Right hindlimb (tissue), 1 donor: ENCODE measurements at regions not wholly inside any gene's neighbourhood (a gene's known extent, or its start where the extent isn't known, plus 50 kb on each side); places are given as distances from the start of the nearest gene placed in this dataset.
A peak's percentile ranks its signal among the peaks of the same experiment; 100 is the strongest.

Experiments used
- DNase-seq: peaks from one replicate; pipeline ENCODE4 v3.0.0-alpha.2; 2018

- DNase-seq: no peak
Observed at GRCh38 chr2:5921081-5921642, 229.0 kb downstream of the SOX11 start.

- DNase-seq: no peak
Observed at GRCh38 chr2:5923957-5924945, 232.1 kb downstream of the SOX11 start.

- DNase-seq: no peak
Observed at GRCh38 chr2:5925604-5926003, 233.4 kb downstream of the SOX11 start.

GRCh38 chr2:5926871-5927512 lies 234.8 kb downstream of the SOX11 start:
- DNase-seq: no peak

- peak; percentile 50 for DNase-seq
Observed at GRCh38 chr2:5932556-5933469, 240.6 kb downstream of the SOX11 start.

- DNase-seq: no peak
Observed at GRCh38 chr2:5933669-5934068, 241.5 kb downstream of the SOX11 start.

- DNase-seq: no peak
Observed at GRCh38 chr2:5937321-5937720, 245.1 kb downstream of the SOX11 start.

GRCh38 chr2:5937851-5938565 lies 245.8 kb downstream of the SOX11 start:
- DNase-seq: no peak

GRCh38 chr2:5938566-5938896 lies 246.3 kb downstream of the SOX11 start:
- no peak for DNase-seq

- no peak for DNase-seq
Observed at GRCh38 chr2:5939553-5939952, 247.4 kb downstream of the SOX11 start.

GRCh38 chr2:5940596-5941535 lies 248.7 kb downstream of the SOX11 start:
- DNase-seq: no peak

- DNase-seq: no peak
Observed at GRCh38 chr2:5942204-5942603, 250.0 kb downstream of the SOX11 start.

GRCh38 chr2:5945742-5946141 lies 253.6 kb downstream of the SOX11 start:
- DNase-seq: no peak

GRCh38 chr2:5946225-5947115 lies 254.3 kb downstream of the SOX11 start:
- no peak for DNase-seq

GRCh38 chr2:5950736-5951135 lies 258.6 kb downstream of the SOX11 start:
- DNase-seq: no peak

- no peak for DNase-seq
Observed at GRCh38 chr2:5951471-5951870, 259.3 kb downstream of the SOX11 start.

GRCh38 chr2:5953525-5953924 lies 261.3 kb downstream of the SOX11 start:
- no peak for DNase-seq

- DNase-seq: no peak
Observed at GRCh38 chr2:5954509-5954908, 262.3 kb downstream of the SOX11 start.

- DNase-seq: no peak
Observed at GRCh38 chr2:5955921-5956320, 263.7 kb downstream of the SOX11 start.
